ENCODE measurements at regions not wholly inside any gene's neighbourhood (a gene's known extent, or its start where the extent isn't known, plus 50 kb on each side); places are given as distances from the start of the nearest gene placed in this dataset.

- TF ChIP-seq ZNF362 (CRISPR knock-in tag; IDR thresholded peaks at IDR 0.05; ENCODE audit: borderline replicate concordance) = no peak
- no peak for TF ChIP-seq TCF7L2 (IDR thresholded peaks at IDR 0.05; ENCODE audit: low read depth, low read length)
- no peak for TF ChIP-seq ZNF546 (CRISPR knock-in tag; conservative IDR thresholded peaks at IDR 0.05)
- no peak for TF ChIP-seq IRF2 (CRISPR knock-in tag; IDR thresholded peaks at IDR 0.05)
- TF ChIP-seq NFE2 (CRISPR knock-in tag; IDR thresholded peaks at IDR 0.05) = no peak
- TF ChIP-seq CTCF (CRISPR knock-in tag; IDR thresholded peaks at IDR 0.05) = no peak
- TF ChIP-seq MED1 (CRISPR knock-in tag; IDR thresholded peaks at IDR 0.05) = no peak
Measured at GRCh38 chr12:4031703-4032291, 158.6 kb upstream of the PARP11 start.
